Ectodermal cell (in vitro differentiated cells): ENCODE measurements at regions not wholly inside any gene's neighbourhood (a gene's known extent, or its start where the extent isn't known, plus 50 kb on each side); places are given as distances from the start of the nearest gene placed in this dataset.

ENCODE experiments used
- H3K27ac ChIP-seq: 2 replicates; pipeline ENCODE4 v1.7.0; 2013; ENCODE audit warnings: mild to moderate bottlenecking, low read depth, low read length; ENCODE audit not compliant: insufficient read depth, poor library complexity, severe bottlenecking
- H3K27me3 ChIP-seq: 2 replicates; pipeline ENCODE4 v1.7.0; 2013; ENCODE audit warnings: mild to moderate bottlenecking, low read length; ENCODE audit not compliant: insufficient read depth, control insufficient read depth, poor library complexity, severe bottlenecking
- H3K36me3 ChIP-seq: one replicate; pipeline ENCODE4 v1.7.0; 2013; ENCODE audit warnings: low read length; ENCODE audit not compliant: control insufficient read depth, insufficient read depth
- H3K4me1 ChIP-seq: one replicate; pipeline ENCODE4 v1.7.0; 2013; ENCODE audit warnings: low read length; ENCODE audit not compliant: control insufficient read depth, insufficient read depth
- H3K4me3 ChIP-seq: 2 replicates; pipeline ENCODE4 v1.7.0; 2013; ENCODE audit warnings: low read depth, low read length, control low read depth; ENCODE audit not compliant: insufficient read depth
- H3K9me3 ChIP-seq: 2 replicates; pipeline ENCODE4 v1.7.0; 2013; ENCODE audit warnings: mild to moderate bottlenecking, low read length, moderate library complexity; ENCODE audit not compliant: control insufficient read depth
- WGBS, 2 experiments: methylation state at CpG; one replicate each; pipeline ENCODE4 v1.1.7; 2013; ENCODE audit warnings: missing lambda C conversion rate in 2 of 2; 5-methylcytosine and 5-hydroxymethylcytosine counted together

- Histone ChIP-seq H3K9me3 (peaks cover 2% of the 10 kb centered on the region), H3K27ac (no peak overlapping the region), H3K4me3 (no peak overlapping the region), H3K27me3 (no peaks in the 10 kb centered on the region), H3K36me3 (no peaks in the 10 kb centered on the region), H3K4me1 (no peaks in the 10 kb centered on the region)
- 90 to 100% methylated on average over 1 to 2 of the region's 2 CpGs for WGBS, 2 experiments
Observed at GRCh38 chr2:12795851-12796250, 79.1 kb downstream of the TRIB2 start.

GRCh38 chr2:12796657-12797056 is 79.9 kb downstream of the TRIB2 start:
- H3K36me3 ChIP-seq, result no peaks in the 10 kb centered on the region
- H3K4me3 ChIP-seq, result no peak overlapping the region
- no peaks in the 10 kb centered on the region for H3K4me1 ChIP-seq
- H3K9me3 ChIP-seq, result peaks cover 2% of the 10 kb centered on the region
- no peaks in the 10 kb centered on the region for H3K27me3 ChIP-seq
- H3K27ac ChIP-seq, result no peak overlapping the region
- 69 to 79% methylated on average over 4 of the region's 4 CpGs for WGBS, 2 experiments

GRCh38 chr2:12797815-12798214 is 81.1 kb downstream of the TRIB2 start:
- Histone ChIP-seq H3K4me3 (no peak overlapping the region), H3K36me3 (no peaks in the 10 kb centered on the region), H3K27ac (no peak overlapping the region), H3K4me1 (no peaks in the 10 kb centered on the region), H3K9me3 (peaks cover 2% of the 10 kb centered on the region), H3K27me3 (no peaks in the 10 kb centered on the region)
- 97% methylated on average over 3 of the region's 3 CpGs for WGBS, 2 experiments

- Histone ChIP-seq H3K36me3 (no peaks in the 10 kb centered on the region), H3K27ac (no peak overlapping the region), H3K27me3 (no peaks in the 10 kb centered on the region), H3K4me3 (no peak overlapping the region), H3K4me1 (no peaks in the 10 kb centered on the region), H3K9me3 (peaks cover 2% of the 10 kb centered on the region)
Observed at GRCh38 chr2:12803607-12804006, 86.9 kb downstream of the TRIB2 start.

- H3K4me3 ChIP-seq, result no peak overlapping the region
- H3K27ac ChIP-seq, result no peak overlapping the region
- H3K4me1 ChIP-seq, result no peaks in the 10 kb centered on the region
- WGBS, 2 experiments, result 17 to 49% methylated on average over 1 to 2 of the region's 2 CpGs
- H3K36me3 ChIP-seq, result no peaks in the 10 kb centered on the region
- H3K27me3 ChIP-seq, result no peaks in the 10 kb centered on the region
- peaks cover 2% of the 10 kb centered on the region for H3K9me3 ChIP-seq
Observed at GRCh38 chr2:12804091-12804856, 87.5 kb downstream of the TRIB2 start.

- Histone ChIP-seq H3K27me3 (no peaks in the 10 kb centered on the region), H3K36me3 (no peaks in the 10 kb centered on the region), H3K4me1 (no peaks in the 10 kb centered on the region), H3K4me3 (no peak overlapping the region), H3K27ac (no peak overlapping the region), H3K9me3 (peaks cover 2% of the 10 kb centered on the region)
Observed at GRCh38 chr2:12805033-12805432, 88.3 kb downstream of the TRIB2 start.

GRCh38 chr2:12806549-12807242 is 90.0 kb downstream of the TRIB2 start:
- Histone ChIP-seq H3K4me3 (no peak overlapping the region), H3K27me3 (no peaks in the 10 kb centered on the region), H3K4me1 (no peaks in the 10 kb centered on the region), H3K27ac (no peak overlapping the region), H3K9me3 (no peaks in the 10 kb centered on the region), H3K36me3 (no peaks in the 10 kb centered on the region)
- 92 to 93% methylated on average over 4 to 5 of the region's 5 CpGs for WGBS, 2 experiments

- Histone ChIP-seq H3K27ac (no peak overlapping the region), H3K27me3 (no peaks in the 10 kb centered on the region), H3K4me3 (no peak overlapping the region), H3K4me1 (no peaks in the 10 kb centered on the region), H3K9me3 (no peaks in the 10 kb centered on the region), H3K36me3 (no peaks in the 10 kb centered on the region)
- 93 to 100% methylated on average over 6 of the region's 6 CpGs for WGBS, 2 experiments
Observed at GRCh38 chr2:12807907-12808810, 91.4 kb downstream of the TRIB2 start.

- no peaks in the 10 kb centered on the region for H3K27me3 ChIP-seq
- no peak overlapping the region for H3K4me3 ChIP-seq
- no peaks in the 10 kb centered on the region for H3K36me3 ChIP-seq
- H3K9me3 ChIP-seq, result no peaks in the 10 kb centered on the region
- 83 to 91% methylated on average over 2 to 4 of the region's 4 CpGs for WGBS, 2 experiments
- H3K4me1 ChIP-seq, result no peaks in the 10 kb centered on the region
- no peak overlapping the region for H3K27ac ChIP-seq
Observed at GRCh38 chr2:12809526-12809925, 92.8 kb downstream of the TRIB2 start.

GRCh38 chr2:12811916-12812315 is 95.2 kb downstream of the TRIB2 start:
- no peaks in the 10 kb centered on the region for H3K4me1 ChIP-seq
- no peaks in the 10 kb centered on the region for H3K9me3 ChIP-seq
- H3K27ac ChIP-seq, result no peak overlapping the region

More at GRCh38 chr2:12811916-12812315, 95.2 kb downstream of the TRIB2 start:
- H3K27me3 ChIP-seq, result no peaks in the 10 kb centered on the region
- H3K36me3 ChIP-seq, result no peaks in the 10 kb centered on the region
- H3K4me3 ChIP-seq, result no peak overlapping the region
